ENCODE measurements at regions not wholly inside any gene's neighbourhood (a gene's known extent, or its start where the extent isn't known, plus 50 kb on each side); places are given as distances from the start of the nearest gene placed in this dataset.
"Not testable (repeated sequence)": the region's sequence is repeated elsewhere in the genome, so short reads cannot be mapped to it uniquely, and the experiment has no call there.

DNA sequence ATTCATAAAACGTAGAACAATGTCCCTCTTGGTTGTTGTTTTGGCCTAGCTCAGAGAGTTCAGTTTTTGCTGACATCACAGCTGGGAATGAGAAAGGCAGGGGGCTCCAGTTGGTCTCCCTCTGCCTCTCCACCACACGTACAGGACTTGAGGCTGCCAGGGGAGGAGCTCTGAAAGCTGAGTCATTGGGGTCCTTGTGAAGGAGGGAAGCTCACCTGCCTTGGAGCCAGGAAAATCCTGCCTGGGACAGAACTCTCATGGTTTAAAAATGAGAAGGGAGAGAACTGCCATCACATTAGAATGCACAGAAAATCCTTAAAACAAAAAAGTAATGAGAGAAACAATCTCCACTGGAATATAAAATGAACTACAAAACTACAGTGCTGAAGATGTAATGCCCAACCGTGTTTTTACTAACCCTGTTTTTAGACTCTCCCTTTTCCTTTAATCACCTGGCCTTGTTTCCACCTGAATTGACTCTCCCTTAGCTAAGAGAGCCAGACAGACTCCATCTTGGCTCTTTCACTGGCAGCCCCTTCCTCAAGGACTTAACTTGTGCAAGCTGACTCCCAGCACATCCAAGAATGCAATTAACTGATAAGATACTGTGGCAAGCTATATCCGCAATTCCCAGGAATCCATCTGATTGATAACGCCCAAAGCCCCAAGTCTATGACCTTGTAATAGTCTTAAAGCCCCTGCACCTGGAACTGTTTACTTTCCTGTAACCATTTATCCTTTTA lies 58.6 kb upstream of the TARP start:
- intact Hi-C loops (cut with micrococcal nuclease); H3K36me3 Mint-ChIP-seq; DNase-seq; H3K9me3 Mint-ChIP-seq; H3K4me3 Mint-ChIP-seq; H3K27me3 Mint-ChIP-seq: not testable (repeated sequence)
- ChIA-PET CTCF (interaction anchor here (0.7 to 2.8 kb wide), 6 partner anchors 13 to 116 kb away, joined by 3 to 15 read pairs (median 6); no protein-coding TSS in a partner anchor), POLR2A (interaction anchor here (0.6 kb wide), 1 partner anchor 12 kb away, joined by 4 read pairs; no protein-coding TSS in a partner anchor)
- H3K4me1 Mint-ChIP-seq (ENCODE audit: low read depth): peaks cover 39% of the 10 kb centered on the region
- H3K27ac Mint-ChIP-seq: peak overlapping the region; percentile 67

DNA sequence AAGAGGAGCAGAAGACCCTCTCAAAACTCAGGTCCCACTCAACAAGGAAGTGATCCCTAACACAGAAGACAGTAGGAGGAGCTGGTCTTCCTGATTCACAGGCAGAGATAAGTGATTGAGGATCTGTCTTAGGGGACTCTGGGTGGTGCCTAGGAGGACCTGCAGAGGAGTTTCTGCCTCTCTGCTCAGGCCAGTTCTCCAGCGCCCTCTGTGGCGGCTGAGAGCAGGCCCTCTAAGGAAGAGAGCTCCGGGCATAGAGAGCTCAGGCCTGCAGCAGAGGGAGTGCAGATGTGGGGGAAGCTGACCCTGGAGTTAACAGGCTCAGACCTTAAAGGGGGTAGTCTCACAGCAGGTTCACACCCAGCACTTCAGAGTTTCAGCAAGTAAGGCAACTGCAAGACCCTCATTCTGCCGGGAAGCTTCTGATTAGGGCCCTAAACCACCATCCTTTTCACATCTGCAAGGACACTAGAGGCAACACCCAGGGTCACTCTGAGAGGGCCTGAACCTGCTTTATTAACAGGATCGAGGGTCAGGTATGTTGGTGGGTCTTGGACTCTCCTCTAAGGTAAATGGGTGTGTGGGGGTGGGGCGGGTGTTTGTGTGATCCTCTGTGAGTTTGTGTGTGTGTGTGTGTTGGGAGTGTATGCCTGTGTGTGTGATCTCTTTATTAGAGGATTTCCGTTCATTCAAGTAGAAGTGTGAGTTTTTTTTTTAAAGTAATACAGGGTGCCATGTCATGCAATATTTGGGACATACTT lies 57.6 kb upstream of the TARP start:
- intact Hi-C loops (cut with micrococcal nuclease): no loop called here
- peak; percentile 48 for DNase-seq
- Mint-ChIP-seq H3K36me3 (no peaks in the 10 kb centered on the region), H3K9me3 (no peaks in the 10 kb centered on the region), H3K4me3 (peak overlapping the region; percentile 8), H3K27ac (peak overlapping the region; percentile 54), H3K27me3 (no peaks in the 10 kb centered on the region), H3K4me1 (ENCODE audit: low read depth) (peaks cover 39% of the 10 kb centered on the region)
- CTCF ChIA-PET: interaction anchor here (0.8 to 2.8 kb wide), 9 partner anchors 9 to 222 kb away, joined by 3 to 15 read pairs (median 5); no protein-coding TSS in a partner anchor
- POLR2A ChIA-PET: no interaction called here

DNA sequence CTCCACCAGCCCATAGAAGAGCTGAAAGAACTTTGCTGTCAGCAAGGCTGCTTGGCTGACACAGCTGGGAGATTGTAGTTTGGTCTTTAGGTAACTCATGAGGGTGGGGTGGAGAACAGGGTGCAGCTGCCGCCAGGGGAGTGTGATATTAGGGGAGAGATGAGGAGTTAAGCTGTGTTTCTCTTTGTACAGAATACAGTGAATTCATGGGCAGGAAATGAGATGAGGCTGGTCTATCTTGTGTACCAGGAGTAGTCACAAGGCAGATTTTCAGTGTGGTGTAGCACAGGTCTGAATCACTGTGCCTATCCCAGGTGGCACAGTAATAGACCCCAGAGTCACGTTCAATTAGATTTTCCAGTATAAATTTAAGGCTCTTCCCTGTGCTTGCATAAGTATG lies 56.6 kb upstream of the TARP start:
- intact Hi-C loops (cut with micrococcal nuclease): no loop called here
- ChIA-PET CTCF (interaction anchor here (1.5 to 2.8 kb wide), 4 partner anchors 11 to 221 kb away, joined by 5 to 15 read pairs (median 6); no protein-coding TSS in a partner anchor), POLR2A (interaction anchor here (0.8 kb wide), 1 partner anchor 12 kb away, joined by 3 read pairs; no protein-coding TSS in a partner anchor)
- no peaks in the 10 kb centered on the region for H3K9me3 Mint-ChIP-seq
- H3K4me3 Mint-ChIP-seq: no peak overlapping the region
- no peaks in the 10 kb centered on the region for H3K27me3 Mint-ChIP-seq
- peak overlapping the region; percentile 54 for H3K27ac Mint-ChIP-seq
- DNase-seq: no peak
- no peaks in the 10 kb centered on the region for H3K36me3 Mint-ChIP-seq
- H3K4me1 Mint-ChIP-seq (ENCODE audit: low read depth): peaks cover 29% of the 10 kb centered on the region

DNA sequence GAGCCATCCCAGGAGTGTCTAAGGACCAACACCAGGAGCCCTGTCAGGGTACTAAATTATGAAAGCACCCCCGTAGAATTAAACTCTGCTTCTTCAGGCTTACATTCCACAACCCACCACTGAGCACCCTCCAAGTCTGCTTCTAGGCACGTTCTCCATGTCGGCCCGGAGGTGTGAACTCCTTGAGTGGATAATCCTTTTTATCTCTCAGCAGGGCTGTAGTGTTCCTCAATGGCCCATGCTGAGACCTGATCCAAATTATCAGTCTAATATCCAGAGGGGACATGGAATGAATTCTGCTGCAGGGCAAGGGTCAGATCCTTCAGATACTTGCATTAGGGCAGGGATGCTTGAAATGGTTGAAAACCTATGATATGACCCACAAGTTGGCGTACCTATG lies 55.9 kb upstream of the TARP start:
- no peaks in the 10 kb centered on the region for H3K36me3 Mint-ChIP-seq
- H3K27ac Mint-ChIP-seq: no peak overlapping the region
- peaks cover 24% of the 10 kb centered on the region for H3K4me1 Mint-ChIP-seq (ENCODE audit: low read depth)
- intact Hi-C loops (cut with micrococcal nuclease): no loop called here
- H3K9me3 Mint-ChIP-seq: no peaks in the 10 kb centered on the region
- no peak for DNase-seq
- no peaks in the 10 kb centered on the region for H3K27me3 Mint-ChIP-seq
- ChIA-PET CTCF (no interaction called here), POLR2A (interaction anchor here (0.8 kb wide), 1 partner anchor 11 kb away, joined by 3 read pairs; no protein-coding TSS in a partner anchor)
- no peak overlapping the region for H3K4me3 Mint-ChIP-seq

DNA sequence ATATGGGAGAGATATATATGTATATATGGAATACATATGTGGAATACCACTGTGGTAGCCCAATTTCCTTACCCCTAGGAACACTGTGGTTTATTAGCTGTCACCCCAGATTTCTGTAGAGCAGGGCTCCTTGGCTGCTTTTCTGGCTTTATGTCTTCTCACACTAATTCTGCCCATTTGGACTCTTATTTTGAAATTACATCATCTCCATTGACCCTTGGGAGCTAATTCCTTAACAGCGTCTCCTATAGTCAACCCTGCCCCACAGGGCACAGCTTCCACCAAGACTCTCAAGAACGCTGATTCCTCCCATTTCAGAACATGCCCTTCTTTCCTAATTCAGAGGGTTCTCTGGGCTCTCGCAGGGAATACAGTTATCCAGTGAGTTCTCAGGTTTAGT lies 55.4 kb upstream of the TARP start:
- intact Hi-C loops (cut with micrococcal nuclease): no loop called here
- CTCF ChIA-PET: interaction anchor here (1.2 kb wide), 1 partner anchor 9 kb away, joined by 5 read pairs; no protein-coding TSS in a partner anchor
- Mint-ChIP-seq H3K4me3 (no peak overlapping the region), H3K36me3 (no peaks in the 10 kb centered on the region), H3K27ac (no peak overlapping the region), H3K4me1 (ENCODE audit: low read depth) (peaks cover 24% of the 10 kb centered on the region), H3K27me3 (no peaks in the 10 kb centered on the region), H3K9me3 (no peaks in the 10 kb centered on the region)
- POLR2A ChIA-PET: no interaction called here
- DNase-seq: no peak

DNA sequence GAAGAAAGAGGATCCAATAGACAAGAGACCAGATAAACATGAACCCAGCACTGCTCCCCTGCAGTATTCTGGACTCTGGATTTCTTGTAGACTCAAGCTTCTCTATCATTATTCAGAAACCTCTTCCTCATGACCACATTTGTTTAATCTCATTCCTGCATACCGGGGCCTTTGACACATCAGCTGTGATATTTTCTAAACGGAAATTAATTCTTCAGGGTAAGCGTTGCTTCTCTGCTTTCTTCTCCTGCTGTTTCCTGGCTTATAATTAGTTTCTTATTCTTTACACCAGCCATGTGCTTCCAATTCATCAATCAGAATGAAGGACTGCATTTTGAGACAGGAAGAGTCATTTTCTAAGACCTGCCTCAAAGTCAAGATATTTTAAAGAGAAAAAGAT lies 54.2 kb upstream of the TARP start:
- ChIA-PET CTCF (interaction anchor here (1.0 to 1.2 kb wide), 2 partner anchors 8 to 112 kb away, joined by 3 to 5 read pairs; no protein-coding TSS in a partner anchor), POLR2A (no interaction called here)
- H3K9me3 Mint-ChIP-seq: no peaks in the 10 kb centered on the region
- H3K27me3 Mint-ChIP-seq: no peaks in the 10 kb centered on the region
- H3K4me1 Mint-ChIP-seq (ENCODE audit: low read depth): peaks cover 24% of the 10 kb centered on the region
- no peak for DNase-seq
- no peaks in the 10 kb centered on the region for H3K36me3 Mint-ChIP-seq
- no peak overlapping the region for H3K4me3 Mint-ChIP-seq
- intact Hi-C loops (cut with micrococcal nuclease): no loop called here
- no peak overlapping the region for H3K27ac Mint-ChIP-seq

Data from activated CD4-positive, alpha-beta memory T cell treated with anti-CD3 and anti-CD28 coated beads for 36 hours (primary cell).